Activated B cell treated with CpG ODN at 0.5 μM for 24 hours (primary cell): ENCODE measurements at regions not wholly inside any gene's neighbourhood (a gene's known extent, or its start where the extent isn't known, plus 50 kb on each side); places are given as distances from the start of the nearest gene placed in this dataset.

Experiments
- ATAC-seq: fragments of 200-7000 bp; cut with Tn5 transposase; one replicate; pipeline ENCODE4 v1.10.0; 2021; ENCODE audit warnings: low read depth, mild to moderate bottlenecking, moderate library complexity
- CTCF ChIA-PET: fragments of 350-600 bp; sonication (Branson Sonifier 250); formaldehyde crosslinking; loops from one replicate; lab custom pipeline; 2021; ENCODE audit warnings: antibody characterized with exemption; lab: Charles Lee
- POLR2A ChIA-PET: fragments of 350-600 bp; sonication (Branson Sonifier 250); formaldehyde crosslinking; loops from one replicate; lab custom pipeline; 2021; ENCODE audit warnings: antibody characterized with exemption; lab: Charles Lee
- DNase-seq: peaks from one replicate; pipeline ENCODE4 v3.0.0; 2022
- H3K27ac Mint-ChIP-seq: one replicate; pipeline ENCODE4 v1.8.0; 2020; ENCODE audit warnings: mixed read lengths
- H3K27me3 Mint-ChIP-seq: one replicate; pipeline ENCODE4 v1.8.0; 2021; ENCODE audit warnings: mixed read lengths
- H3K36me3 Mint-ChIP-seq: one replicate; pipeline ENCODE4 v1.8.0; 2021; ENCODE audit warnings: low read depth, mixed read lengths
- H3K4me1 Mint-ChIP-seq: one replicate; pipeline ENCODE4 v1.8.0; 2021; ENCODE audit warnings: mixed read lengths
- H3K4me3 Mint-ChIP-seq: one replicate; pipeline ENCODE4 v1.8.0; 2020; ENCODE audit warnings: mild to moderate bottlenecking, mixed read lengths
- H3K9me3 Mint-ChIP-seq: one replicate; pipeline ENCODE4 v1.8.0; 2020; ENCODE audit warnings: mixed read lengths
- CTCF ChIP-seq: fragments of 200-600 bp; IDR thresholded peaks from one replicate; pipeline ENCODE4 v1.8.0; 2022; ENCODE audit warnings: antibody characterized with exemption, mild to moderate bottlenecking
- intact Hi-C: fragments of 100-400 bp; cut with micrococcal nuclease; formaldehyde crosslinking; loops from one replicate; pipeline ENCODE4 v1.15.1; 2024

- intact Hi-C loops: no loop called here
- Mint-ChIP-seq H3K4me3 (no peak overlapping the region), H3K4me1 (no peaks in the 10 kb centered on the region), H3K9me3 (no peaks in the 10 kb centered on the region), H3K27me3 (no peaks in the 10 kb centered on the region), H3K36me3 (no peaks in the 10 kb centered on the region), H3K27ac (no peak overlapping the region)
- CTCF ChIA-PET: no interaction called here
- ATAC-seq (no peak), DNase-seq (no peak)
- no peak for TF ChIP-seq CTCF
- POLR2A ChIA-PET: no interaction called here
These were observed 76.3 kb upstream of the GALNT5 start for GRCh38 chr2:157181234-157181633.

GRCh38 chr2:157182204-157182709 lies 75.2 kb upstream of the GALNT5 start:
- ChIA-PET POLR2A (no interaction called here), CTCF (no interaction called here)
- H3K27ac Mint-ChIP-seq: no peak overlapping the region

GRCh38 chr2:157182834-157183396 lies 74.6 kb upstream of the GALNT5 start:
- no peaks in the 10 kb centered on the region for H3K4me1 Mint-ChIP-seq
- no peak overlapping the region for H3K27ac Mint-ChIP-seq
- no peak for TF ChIP-seq CTCF
- intact Hi-C loops: no loop called here
- no peaks in the 10 kb centered on the region for H3K27me3 Mint-ChIP-seq
- H3K36me3 Mint-ChIP-seq: no peaks in the 10 kb centered on the region
- no peak for ATAC-seq
- no peak for DNase-seq
- H3K9me3 Mint-ChIP-seq: no peaks in the 10 kb centered on the region
- H3K4me3 Mint-ChIP-seq: no peak overlapping the region
- POLR2A ChIA-PET: interaction anchor here (0.7 kb wide), 1 partner anchor 93 kb away, joined by 3 read pairs; no protein-coding TSS in a partner anchor
- CTCF ChIA-PET: no interaction called here

More at GRCh38 chr2:157182204-157182709, 75.2 kb upstream of the GALNT5 start:
- intact Hi-C loops: no loop called here
- ATAC-seq (no peak), DNase-seq (no peak)
- TF ChIP-seq CTCF: no peak
- Mint-ChIP-seq H3K27me3 (no peaks in the 10 kb centered on the region), H3K4me1 (no peaks in the 10 kb centered on the region), H3K36me3 (no peaks in the 10 kb centered on the region), H3K4me3 (no peak overlapping the region), H3K9me3 (no peaks in the 10 kb centered on the region)

GRCh38 chr2:157184161-157184895 lies 73.2 kb upstream of the GALNT5 start:
- CTCF ChIA-PET: no interaction called here
- no peak for DNase-seq
- Mint-ChIP-seq H3K36me3 (no peaks in the 10 kb centered on the region), H3K27me3 (no peaks in the 10 kb centered on the region), H3K9me3 (no peaks in the 10 kb centered on the region), H3K27ac (no peak overlapping the region), H3K4me3 (no peak overlapping the region), H3K4me1 (no peaks in the 10 kb centered on the region)
- no peak for TF ChIP-seq CTCF
- POLR2A ChIA-PET: no interaction called here
- no peak for ATAC-seq
- intact Hi-C loops: no loop called here

- ChIA-PET CTCF (no interaction called here), POLR2A (no interaction called here)
- no peaks in the 10 kb centered on the region for H3K4me1 Mint-ChIP-seq
- intact Hi-C loops: no loop called here
- H3K4me3 Mint-ChIP-seq: no peak overlapping the region
- no peak for ATAC-seq
- no peak for DNase-seq
- no peak for TF ChIP-seq CTCF
- H3K27me3 Mint-ChIP-seq: no peaks in the 10 kb centered on the region
- no peaks in the 10 kb centered on the region for H3K36me3 Mint-ChIP-seq
- H3K9me3 Mint-ChIP-seq: no peaks in the 10 kb centered on the region
- no peak overlapping the region for H3K27ac Mint-ChIP-seq
These were observed 71.9 kb upstream of the GALNT5 start for GRCh38 chr2:157185476-157186227.
